Left lung (tissue), 4 donors: ENCODE measurements at regions not wholly inside any gene's neighbourhood (a gene's known extent, or its start where the extent isn't known, plus 50 kb on each side); places are given as distances from the start of the nearest gene placed in this dataset.

ENCODE experiments used
- ATAC-seq: fragments of 200-7000 bp; cut with Tn5 transposase; one replicate; pipeline ENCODE4 v1.9.1; 2020; ENCODE audit warnings: moderate library complexity
- DNase-seq, 4 donors: peaks; one replicate each; pipeline ENCODE4 v3.0.0-alpha.2; 2013 to 2020
- H3K27ac ChIP-seq, 2 donors: fragments of 200-600 bp; sonication (generic) in 1 of 2; one replicate each; pipeline versions ENCODE4 v1.5.0 to v1.8.0; 2020 to 2021
- H3K27me3 ChIP-seq, 2 donors: fragments of 200-600 bp; sonication (generic) in 1 of 2; one replicate each; pipeline versions ENCODE4 v1.5.0 to v1.8.0; 2020 to 2021
- H3K36me3 ChIP-seq, 2 donors: fragments of 200-600 bp; sonication (generic) in 1 of 2; one replicate each; pipeline versions ENCODE4 v1.5.0 to v1.8.0; 2020 to 2021
- H3K4me1 ChIP-seq, 2 donors: fragments of 200-600 bp; one replicate each; pipeline ENCODE4 v1.8.0; 2021
- H3K4me3 ChIP-seq, 2 donors: fragments of 200-600 bp; sonication (generic) in 1 of 2; one replicate each; pipeline versions ENCODE4 v1.5.0 to v1.8.0; 2020 to 2021; ENCODE audit warnings: mild to moderate bottlenecking in 1 of 2
- H3K9me3 ChIP-seq, 2 donors: fragments of 200-600 bp; sonication (generic) in 1 of 2; one replicate each; pipeline versions ENCODE4 v1.5.0 to v1.8.0; 2020 to 2021
- CTCF ChIP-seq, 2 donors: fragments of 200-600 bp; sonication (generic) in 1 of 2; IDR thresholded peaks; one replicate each; pipeline versions ENCODE4 v1.5.0 to v1.8.0; 2021; ENCODE audit warnings: antibody characterized with exemption in 2 of 2
- intact Hi-C, 2 donors: fragments of 100-400 bp; cut with DNase I; formaldehyde crosslinking; loops; one replicate each; pipeline versions ENCODE4 v1.11.2 to v1.14.2; 2022
- donor health status: DM: no; HTN: yes; CAD: no.
- donor health status: DM: no; HTN: no; CAD: no.

- DNase-seq (no peak), ATAC-seq (no peak)
- no peaks in the 10 kb centered on the region for H3K27me3 ChIP-seq
- H3K4me1 ChIP-seq = no peaks in the 10 kb centered on the region
- TF ChIP-seq CTCF (IDR thresholded peaks at IDR 0.05) = no peak
- H3K4me3 ChIP-seq = no peak overlapping the region
- intact Hi-C loops = no loop called here
- no peaks in the 10 kb centered on the region for H3K36me3 ChIP-seq
- H3K9me3 ChIP-seq = no peaks in the 10 kb centered on the region
- no peak overlapping the region for H3K27ac ChIP-seq
These were observed 613.2 kb upstream of the KLF12 start for GRCh38 chr13:74747186-74747955.

GRCh38 chr13:74743992-74744391 lies 609.8 kb upstream of the KLF12 start:
- no peak for DNase-seq
- Histone ChIP-seq H3K4me1 (no peaks in the 10 kb centered on the region), H3K36me3 (no peaks in the 10 kb centered on the region), H3K4me3 (no peak overlapping the region), H3K27me3 (no peaks in the 10 kb centered on the region), H3K9me3 (no peaks in the 10 kb centered on the region), H3K27ac (no peak overlapping the region)
- TF ChIP-seq CTCF (IDR thresholded peaks at IDR 0.05) = no peak
- intact Hi-C loops = no loop called here
- no peak for ATAC-seq

- Histone ChIP-seq H3K4me3 (no peak overlapping the region), H3K9me3 (no peaks in the 10 kb centered on the region), H3K36me3 (no peaks in the 10 kb centered on the region), H3K27me3 (no peaks in the 10 kb centered on the region), H3K27ac (no peak overlapping the region), H3K4me1 (no peaks in the 10 kb centered on the region)
- DNase-seq (no peak), ATAC-seq (no peak)
- no peak for TF ChIP-seq CTCF (IDR thresholded peaks at IDR 0.05)
- intact Hi-C loops = no loop called here
These were observed 607.5 kb upstream of the KLF12 start for GRCh38 chr13:74741732-74742131.

- no peaks in the 10 kb centered on the region for H3K27me3 ChIP-seq
- intact Hi-C loops = no loop called here
- H3K4me3 ChIP-seq = no peak overlapping the region
- DNase-seq = no peak
- no peak for TF ChIP-seq CTCF (IDR thresholded peaks at IDR 0.05)
- H3K4me1 ChIP-seq = no peaks in the 10 kb centered on the region
- no peak overlapping the region for H3K27ac ChIP-seq
- no peaks in the 10 kb centered on the region for H3K9me3 ChIP-seq
- no peaks in the 10 kb centered on the region for H3K36me3 ChIP-seq
- ATAC-seq = no peak
These were observed 598.7 kb upstream of the KLF12 start for GRCh38 chr13:74732736-74733385.

GRCh38 chr13:74731731-74732130 lies 597.5 kb upstream of the KLF12 start:
- ATAC-seq (no peak), DNase-seq (no peak)
- intact Hi-C loops = no loop called here
- Histone ChIP-seq H3K27me3 (no peaks in the 10 kb centered on the region), H3K9me3 (no peaks in the 10 kb centered on the region), H3K36me3 (no peaks in the 10 kb centered on the region), H3K27ac (no peak overlapping the region), H3K4me1 (no peaks in the 10 kb centered on the region), H3K4me3 (no peak overlapping the region)
- TF ChIP-seq CTCF (IDR thresholded peaks at IDR 0.05) = no peak
